SK-N-SH (cell line): ENCODE measurements at regions not wholly inside any gene's neighbourhood (a gene's known extent, or its start where the extent isn't known, plus 50 kb on each side); places are given as distances from the start of the nearest gene placed in this dataset.

ENCODE experiments used
- CTCF ChIP-seq: fragments of 200-600 bp; sonication (generic); IDR thresholded peaks from 2 replicates; pipeline ENCODE4 v1.6.1; 2017; ENCODE audit warnings: antibody characterized with exemption, mild to moderate bottlenecking, moderate library complexity
- EZH2phosphoT487 ChIP-seq: fragments of 200-600 bp; sonication (generic); IDR thresholded peaks from 2 replicates; pipeline ENCODE4 v1.6.1; 2017; ENCODE audit warnings: low read depth, mixed run types, mild to moderate bottlenecking, antibody characterized with exemption, moderate library complexity, borderline replicate concordance
- FOXM1 ChIP-seq: IDR thresholded peaks from 2 replicates; pipeline ENCODE4 v1.4.0; 2012; ENCODE audit warnings: low read depth, mild to moderate bottlenecking
- GABPA ChIP-seq: IDR thresholded peaks from 2 replicates; pipeline ENCODE4 v1.4.0; 2012; ENCODE audit warnings: low read depth, mild to moderate bottlenecking
- PBX3 ChIP-seq: IDR thresholded peaks from 2 replicates; pipeline ENCODE4; 2012
- POLR2AphosphoS5 ChIP-seq: IDR thresholded peaks from 2 replicates; pipeline ENCODE4 v1.6.1; 2012; ENCODE audit warnings: low read depth, low read length
- RAD21 ChIP-seq: IDR thresholded peaks from 2 replicates; pipeline ENCODE4 v1.6.1; 2012; ENCODE audit warnings: mild to moderate bottlenecking, low read length
- REST ChIP-seq: IDR thresholded peaks from 2 replicates; pipeline ENCODE4 v1.6.1; 2012; ENCODE audit warnings: mild to moderate bottlenecking, low read depth, low read length, moderate library complexity
- RXRA ChIP-seq: IDR thresholded peaks from 2 replicates; pipeline ENCODE4 v1.4.0; 2012; ENCODE audit warnings: low read depth, mild to moderate bottlenecking, borderline replicate concordance
- SIN3A ChIP-seq: IDR thresholded peaks from 2 replicates; pipeline ENCODE4 v1.6.1; 2012; ENCODE audit warnings: low read depth, mild to moderate bottlenecking, low read length, moderate library complexity, borderline replicate concordance
- TAF1 ChIP-seq: IDR thresholded peaks from 2 replicates; pipeline ENCODE4 v1.6.1; 2012; ENCODE audit warnings: low read depth, mild to moderate bottlenecking, low read length, moderate library complexity, borderline replicate concordance
- TCF12 ChIP-seq: IDR thresholded peaks from 2 replicates; pipeline ENCODE4 v1.4.0; 2012
- USF2 ChIP-seq: fragments of 150-350 bp; IDR thresholded peaks from 2 replicates; pipeline ENCODE4 v1.6.1; 2017; ENCODE audit warnings: antibody characterized with exemption, low read length, low read depth, borderline replicate concordance
- ZBTB33 ChIP-seq: IDR thresholded peaks from 2 replicates; pipeline ENCODE4 v1.4.0; 2012; ENCODE audit warnings: low read depth, borderline replicate concordance

GRCh38 chr5:118554981-118555380 is 433.4 kb downstream of the DTWD2 start:
- TF ChIP-seq FOXM1 (no peak), TCF12 (no peak), POLR2AphosphoS5 (no peak), SIN3A (no peak), RAD21 (no peak), CTCF (no peak), REST (no peak), EZH2phosphoT487 (no peak), GABPA (no peak), TAF1 (no peak), RXRA (no peak), PBX3 (no peak), USF2 (no peak), ZBTB33 (no peak)
